Endothelial cell of umbilical vein (primary cell): ENCODE measurements at regions not wholly inside any gene's neighbourhood (a gene's known extent, or its start where the extent isn't known, plus 50 kb on each side); places are given as distances from the start of the nearest gene placed in this dataset.

ENCODE experiments used
- BruUV-seq: library from RNA; stranded (reverse); fragments of 400-500 nt; replicated peaks from 2 replicates; lab custom pipeline; 2021; lab: Mats Ljungman, UMichigan
- CTCF ChIA-PET: fragments of 300-600, 350-600 bp; sonication (Branson Sonifier 250); formaldehyde crosslinking; loops from one replicate; lab custom pipeline; 2021; ENCODE audit warnings: antibody characterized with exemption, inconsistent platforms; lab: Charles Lee
- POLR2A ChIA-PET: fragments of 300-600, 350-600 bp; sonication (Branson Sonifier 250); formaldehyde crosslinking; loops from one replicate; lab custom pipeline; 2021; ENCODE audit warnings: antibody characterized with exemption, inconsistent platforms; lab: Charles Lee
- DNase-seq: peaks from one replicate; pipeline ENCODE4 v3.0.0-alpha.2; 2011; ENCODE audit warnings: low read depth, low spot score
- FAIRE-seq: peaks from 2 replicates; lab custom pipeline; 2011; peaks lifted over from hg19 to GRCh38; lab: Jason Lieb, UNC
- H2AFZ ChIP-seq: 2 replicates; pipeline ENCODE4 v1.6.0; 2012; ENCODE audit warnings: low read depth, low read length, control low read depth, inconsistent platforms
- H3K27ac ChIP-seq: 2 replicates; pipeline ENCODE4 v1.5.1; 2011; ENCODE audit warnings: low read depth, mild to moderate bottlenecking, control low read depth, low read length, moderate library complexity; ENCODE audit not compliant: insufficient read depth
- H3K27me3 ChIP-seq, 2 experiments: 2 replicates each; pipeline versions ENCODE4 v1.6.0 to v1.6.1; 2011; ENCODE audit warnings: low read length in 2 of 2, mixed read lengths in 1 of 2; ENCODE audit not compliant: control insufficient read depth in 2 of 2, insufficient read depth in 2 of 2
- H3K36me3 ChIP-seq, 2 experiments: 2 replicates in 1 of 2; 3 replicates in 1 of 2; pipeline ENCODE4 v1.5.1; 2011; ENCODE audit warnings: low read length in 2 of 2, mild to moderate bottlenecking in 1 of 2, moderate library complexity in 1 of 2; ENCODE audit not compliant: control insufficient read depth in 2 of 2, insufficient read depth in 2 of 2; ENCODE audit errors: extremely low read depth in 1 of 2
- H3K4me1 ChIP-seq: 3 replicates; pipeline ENCODE4 v1.5.1; 2011; ENCODE audit warnings: mild to moderate bottlenecking, low read length; ENCODE audit not compliant: control insufficient read depth, insufficient read depth; ENCODE audit errors: extremely low read depth
- H3K4me2 ChIP-seq: 2 replicates; pipeline ENCODE4 v1.6.1; 2011; ENCODE audit warnings: low read length, control low read depth, mixed read lengths; ENCODE audit not compliant: insufficient read depth
- H3K4me3 ChIP-seq, 3 experiments: fragments of 200-600 bp in 1 of 3; sonication (generic), shearing (Covaris generic) in 1 of 3; replicated peaks in 1 of 3; 2 replicates each; pipeline ENCODE4 v1.5.1; 2011 to 2016; ENCODE audit warnings: control low read depth in 3 of 3, low read length in 3 of 3, mild to moderate bottlenecking in 2 of 3, inconsistent platforms in 1 of 3, low read depth in 1 of 3, moderate library complexity in 1 of 3; ENCODE audit not compliant: insufficient read depth in 1 of 3
- H3K79me2 ChIP-seq: 2 replicates; pipeline ENCODE4 v1.6.0; 2012; ENCODE audit warnings: low read length, inconsistent platforms; ENCODE audit not compliant: control insufficient read depth, insufficient read depth
- H3K9ac ChIP-seq: replicated peaks from 2 replicates; pipeline ENCODE3; 2011; ENCODE audit warnings: low read length, control low read depth; ENCODE audit not compliant: insufficient read depth; ENCODE audit errors: extremely low read depth
- H3K9me1 ChIP-seq: replicated peaks from 3 replicates; pipeline ENCODE4 v1.6.0; 2011; ENCODE audit warnings: mild to moderate bottlenecking, low read length; ENCODE audit not compliant: control insufficient read depth, insufficient read depth; ENCODE audit errors: extremely low read depth
- H3K9me3 ChIP-seq: replicated peaks from 2 replicates; pipeline ENCODE4 v1.5.1; 2012; ENCODE audit warnings: low read length, inconsistent platforms; ENCODE audit not compliant: control insufficient read depth, insufficient read depth
- H4K20me1 ChIP-seq: replicated peaks from 2 replicates; pipeline ENCODE3; 2011; ENCODE audit warnings: mild to moderate bottlenecking, low read length; ENCODE audit not compliant: control insufficient read depth, insufficient read depth; ENCODE audit errors: extremely low read depth
- EZH2 ChIP-seq: IDR thresholded peaks from 2 replicates; pipeline ENCODE4 v1.6.1; 2012; ENCODE audit warnings: borderline replicate concordance, low read depth, mild to moderate bottlenecking, moderate library complexity, low read length, inconsistent platforms; ENCODE audit not compliant: severe bottlenecking
- FOS ChIP-seq: IDR thresholded peaks from 2 replicates; pipeline ENCODE4 v1.6.1; 2011; ENCODE audit warnings: mild to moderate bottlenecking, low read length, moderate library complexity, borderline replicate concordance; ENCODE audit not compliant: insufficient read depth
- GATA2 ChIP-seq: IDR thresholded peaks from 2 replicates; pipeline ENCODE4 v1.7.0; 2011; ENCODE audit warnings: low read depth, mild to moderate bottlenecking, moderate library complexity, mixed read lengths, low read length; ENCODE audit not compliant: insufficient read length, insufficient read depth
- JUN ChIP-seq: IDR thresholded peaks from 2 replicates; pipeline ENCODE4 v1.6.1; 2011; ENCODE audit warnings: borderline replicate concordance, low read depth; ENCODE audit not compliant: insufficient read length, insufficient read depth
- MYC ChIP-seq: IDR thresholded peaks from one replicate; pipeline ENCODE4 v1.6.1; 2011; ENCODE audit warnings: mild to moderate bottlenecking, low read depth, low read length
- POLR2A ChIP-seq: IDR thresholded peaks from 2 replicates; pipeline ENCODE4 v1.6.1; 2012; ENCODE audit warnings: low read depth, mild to moderate bottlenecking, control low read depth, low read length
- POLR2AphosphoS5 ChIP-seq: IDR thresholded peaks from 2 replicates; pipeline ENCODE4 v1.6.1; 2012; ENCODE audit warnings: low read depth, mild to moderate bottlenecking, control low read depth, low read length, moderate library complexity; ENCODE audit not compliant: insufficient read depth
- dilution Hi-C: fragments of 300-500 bp; cut with MboI; formaldehyde crosslinking; loops from one replicate; pipeline ENCODE4 v1.15.0; 2019; ENCODE audit warnings: low sequenced_read_pairs; ENCODE audit not compliant: extremely low pct_ligation_motif_present
- intact Hi-C: fragments of 100-400 bp; cut with micrococcal nuclease; formaldehyde crosslinking; loops from one replicate; pipeline ENCODE4 v1.10.0; 2022
- TF ChIP-seq, protein P1 (sequence below), 2 donors: IDR thresholded peaks; 1 replicate in 1 of 2; 2 replicates in 1 of 2; pipeline ENCODE4 v1.5.1; 2011; ENCODE audit warnings: low read length in 2 of 2, mild to moderate bottlenecking in 2 of 2, moderate library complexity in 2 of 2, control low read depth in 1 of 2, inconsistent platforms in 1 of 2, low read depth in 1 of 2; ENCODE audit not compliant: insufficient read depth in 1 of 2; ENCODE audit errors: extremely low read depth in 1 of 2
- TF ChIP-seq, protein P2 (sequence below): IDR thresholded peaks from 2 replicates; pipeline ENCODE4 v1.6.1; 2011; ENCODE audit not compliant: insufficient read depth, insufficient read length

DNA sequence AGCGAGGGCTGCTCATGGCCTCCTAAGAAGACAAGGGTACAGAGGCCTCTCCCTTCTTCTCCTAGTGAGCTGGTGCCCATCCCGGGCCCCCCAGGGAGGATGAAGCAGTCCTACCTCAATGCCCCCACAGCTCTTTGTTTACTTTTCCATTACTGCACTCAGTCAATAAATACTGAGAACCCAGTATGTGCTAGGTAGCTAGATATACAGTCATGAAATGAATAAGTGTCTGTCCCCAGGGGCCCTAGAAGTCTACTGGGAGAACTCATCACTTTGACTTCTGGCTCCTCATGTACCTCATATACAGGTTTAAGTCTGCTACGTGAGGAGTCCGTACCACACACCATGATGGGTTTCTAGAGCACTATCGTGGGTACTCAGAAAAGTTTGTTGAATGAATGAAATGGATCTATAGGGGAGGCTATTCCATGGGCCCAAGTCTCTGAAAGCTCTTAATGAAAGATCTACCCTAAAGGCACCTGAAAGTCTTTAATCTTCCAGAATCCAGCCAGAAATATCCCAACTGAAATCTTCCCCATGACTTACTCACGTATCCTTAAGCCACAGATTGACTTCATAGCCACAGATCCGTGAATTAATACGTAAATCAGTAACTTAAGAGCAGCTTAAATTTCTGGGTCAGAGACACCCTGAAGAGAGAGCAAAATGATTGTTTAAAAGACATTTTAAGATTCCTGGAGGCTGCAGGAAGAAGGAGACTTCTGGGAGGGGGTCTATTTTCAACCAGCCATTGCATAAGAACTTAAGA lies 51.6 kb upstream of the POMP start:
- CTCF ChIA-PET, result interaction anchor here (1.4 kb wide), 1 partner anchor 15 kb away, joined by 3 read pairs; no protein-coding TSS in a partner anchor
- no peaks in the 10 kb centered on the region for H3K79me2 ChIP-seq
- dilution Hi-C loops, result no loop called here
- no TSS peak for BruUV-seq
- H3K9me3 ChIP-seq, result no peaks in the 10 kb centered on the region
- H3K4me2 ChIP-seq, result no peak overlapping the region
- peaks cover 0 to 2% of the 10 kb centered on the region in 2 experiments for H3K27me3 ChIP-seq
- no peak overlapping the region for H2AFZ ChIP-seq
- no peaks in the 10 kb centered on the region for H3K9me1 ChIP-seq
- H3K4me3 ChIP-seq, result no peak overlapping the region
- TF ChIP-seq, protein P1, sequence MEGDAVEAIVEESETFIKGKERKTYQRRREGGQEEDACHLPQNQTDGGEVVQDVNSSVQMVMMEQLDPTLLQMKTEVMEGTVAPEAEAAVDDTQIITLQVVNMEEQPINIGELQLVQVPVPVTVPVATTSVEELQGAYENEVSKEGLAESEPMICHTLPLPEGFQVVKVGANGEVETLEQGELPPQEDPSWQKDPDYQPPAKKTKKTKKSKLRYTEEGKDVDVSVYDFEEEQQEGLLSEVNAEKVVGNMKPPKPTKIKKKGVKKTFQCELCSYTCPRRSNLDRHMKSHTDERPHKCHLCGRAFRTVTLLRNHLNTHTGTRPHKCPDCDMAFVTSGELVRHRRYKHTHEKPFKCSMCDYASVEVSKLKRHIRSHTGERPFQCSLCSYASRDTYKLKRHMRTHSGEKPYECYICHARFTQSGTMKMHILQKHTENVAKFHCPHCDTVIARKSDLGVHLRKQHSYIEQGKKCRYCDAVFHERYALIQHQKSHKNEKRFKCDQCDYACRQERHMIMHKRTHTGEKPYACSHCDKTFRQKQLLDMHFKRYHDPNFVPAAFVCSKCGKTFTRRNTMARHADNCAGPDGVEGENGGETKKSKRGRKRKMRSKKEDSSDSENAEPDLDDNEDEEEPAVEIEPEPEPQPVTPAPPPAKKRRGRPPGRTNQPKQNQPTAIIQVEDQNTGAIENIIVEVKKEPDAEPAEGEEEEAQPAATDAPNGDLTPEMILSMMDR (IDR thresholded peaks at IDR 0.05; ENCODE audit: extremely low read depth in 1 of 2, insufficient read depth in 1 of 2, low read depth in 1 of 2, low read length in 2 of 2), result no peak
- no peak for TF ChIP-seq POLR2AphosphoS5
- no peak for TF ChIP-seq GATA2
- no peak for TF ChIP-seq JUN
- no peak for TF ChIP-seq MYC
- no peak for TF ChIP-seq EZH2
- TF ChIP-seq FOS, result no peak
- no peak for TF ChIP-seq POLR2A
- TF ChIP-seq, protein P2, sequence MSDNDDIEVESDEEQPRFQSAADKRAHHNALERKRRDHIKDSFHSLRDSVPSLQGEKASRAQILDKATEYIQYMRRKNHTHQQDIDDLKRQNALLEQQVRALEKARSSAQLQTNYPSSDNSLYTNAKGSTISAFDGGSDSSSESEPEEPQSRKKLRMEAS, result no peak
- H3K4me1 ChIP-seq, result peaks cover 8% of the 10 kb centered on the region
- FAIRE-seq (no peak), DNase-seq (no peak)
- no peaks in the 10 kb centered on the region for H4K20me1 ChIP-seq
- no peak overlapping the region for H3K9ac ChIP-seq
- H3K27ac ChIP-seq, result no peak overlapping the region
- H3K36me3 ChIP-seq, result no peaks in the 10 kb centered on the region
- intact Hi-C loops, result no loop called here
- POLR2A ChIA-PET, result no interaction called here
